ENCODE measurements at regions not wholly inside any gene's neighbourhood (a gene's known extent, or its start where the extent isn't known, plus 50 kb on each side); places are given as distances from the start of the nearest gene placed in this dataset.

DNA sequence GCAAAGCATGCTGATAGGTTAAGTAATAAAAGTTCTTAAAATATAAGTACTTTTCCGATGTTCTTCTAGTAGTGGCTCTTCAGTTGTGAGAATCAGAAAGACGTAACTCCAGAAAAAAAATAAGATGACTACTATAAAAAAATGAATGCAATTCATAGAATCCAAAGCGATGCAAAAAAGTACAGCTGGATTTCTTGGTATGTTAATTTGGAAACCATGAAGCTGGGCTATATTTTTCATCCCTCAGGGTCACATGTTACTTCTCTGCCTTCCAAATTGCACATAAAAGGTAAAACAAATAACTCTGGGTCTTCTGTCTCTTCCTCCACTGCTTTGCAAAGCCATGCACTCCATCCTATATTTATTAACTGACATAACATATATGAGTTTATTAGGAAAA, 843.9 kb upstream of the DPPA4 start:
- H3K4me1 Mint-ChIP-seq, result no peaks in the 10 kb centered on the region
- intact Hi-C loops (cut with micrococcal nuclease), result no loop called here
- no peaks in the 10 kb centered on the region for H3K36me3 Mint-ChIP-seq (ENCODE audit: low read depth)

DNA sequence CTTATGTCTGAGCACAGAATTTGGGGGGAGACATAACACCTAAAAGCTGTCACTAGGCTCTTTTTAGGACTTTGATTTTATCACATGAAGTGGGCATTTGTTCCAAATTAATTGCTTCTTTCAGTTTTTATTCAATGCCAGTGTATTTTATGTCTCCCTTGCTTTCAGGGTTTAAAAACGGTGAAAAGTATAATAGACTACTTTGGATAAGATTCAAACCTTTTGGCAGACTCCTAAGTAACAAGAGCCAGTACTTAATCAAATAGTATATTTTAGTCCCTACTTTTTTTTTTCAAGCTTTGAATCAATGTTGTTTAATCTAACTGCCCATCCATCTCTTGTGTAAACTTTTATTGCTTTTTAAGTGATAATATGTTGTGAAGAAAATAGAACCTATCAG, 847.2 kb upstream of the DPPA4 start:
- Mint-ChIP-seq H3K4me1 (no peaks in the 10 kb centered on the region), H3K4me3 (no peak overlapping the region), H3K27me3 (no peaks in the 10 kb centered on the region), H3K9me3 (no peaks in the 10 kb centered on the region), H3K36me3 (ENCODE audit: low read depth) (no peaks in the 10 kb centered on the region), H3K27ac (no peak overlapping the region)
- DNase-seq, result no peak
- intact Hi-C loops (cut with micrococcal nuclease), result no loop called here

More for the DNA sequence above, 843.9 kb upstream of the DPPA4 start:
- H3K4me3 Mint-ChIP-seq, result no peak overlapping the region
- no peak overlapping the region for H3K27ac Mint-ChIP-seq
- no peaks in the 10 kb centered on the region for H3K27me3 Mint-ChIP-seq
- H3K9me3 Mint-ChIP-seq, result no peaks in the 10 kb centered on the region
- no peak for DNase-seq

DNA sequence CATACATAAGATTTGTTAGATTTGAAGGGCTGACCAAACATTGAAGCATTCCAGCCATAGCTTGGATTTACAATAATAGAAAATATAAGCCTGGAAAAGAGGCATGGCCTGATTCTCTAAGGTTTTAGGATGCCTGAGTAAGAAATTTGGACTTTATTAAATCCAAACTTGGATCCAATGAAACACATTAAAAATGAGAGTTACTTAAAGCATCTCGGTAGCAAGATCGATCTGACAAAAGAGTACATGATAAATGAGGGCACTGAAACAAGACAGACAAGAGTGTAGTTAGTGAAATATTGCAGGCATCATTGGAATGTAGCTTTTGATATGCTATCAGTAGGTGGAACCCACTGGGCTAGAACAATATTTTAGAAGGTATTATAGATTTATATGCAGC, 855.7 kb upstream of the DPPA4 start:
- no peaks in the 10 kb centered on the region for H3K27me3 Mint-ChIP-seq
- no peaks in the 10 kb centered on the region for H3K4me1 Mint-ChIP-seq
- intact Hi-C loops (cut with micrococcal nuclease), result no loop called here
- no peak overlapping the region for H3K4me3 Mint-ChIP-seq
- no peaks in the 10 kb centered on the region for H3K36me3 Mint-ChIP-seq (ENCODE audit: low read depth)
- H3K27ac Mint-ChIP-seq, result no peak overlapping the region
- H3K9me3 Mint-ChIP-seq, result no peaks in the 10 kb centered on the region
- DNase-seq, result no peak

DNA sequence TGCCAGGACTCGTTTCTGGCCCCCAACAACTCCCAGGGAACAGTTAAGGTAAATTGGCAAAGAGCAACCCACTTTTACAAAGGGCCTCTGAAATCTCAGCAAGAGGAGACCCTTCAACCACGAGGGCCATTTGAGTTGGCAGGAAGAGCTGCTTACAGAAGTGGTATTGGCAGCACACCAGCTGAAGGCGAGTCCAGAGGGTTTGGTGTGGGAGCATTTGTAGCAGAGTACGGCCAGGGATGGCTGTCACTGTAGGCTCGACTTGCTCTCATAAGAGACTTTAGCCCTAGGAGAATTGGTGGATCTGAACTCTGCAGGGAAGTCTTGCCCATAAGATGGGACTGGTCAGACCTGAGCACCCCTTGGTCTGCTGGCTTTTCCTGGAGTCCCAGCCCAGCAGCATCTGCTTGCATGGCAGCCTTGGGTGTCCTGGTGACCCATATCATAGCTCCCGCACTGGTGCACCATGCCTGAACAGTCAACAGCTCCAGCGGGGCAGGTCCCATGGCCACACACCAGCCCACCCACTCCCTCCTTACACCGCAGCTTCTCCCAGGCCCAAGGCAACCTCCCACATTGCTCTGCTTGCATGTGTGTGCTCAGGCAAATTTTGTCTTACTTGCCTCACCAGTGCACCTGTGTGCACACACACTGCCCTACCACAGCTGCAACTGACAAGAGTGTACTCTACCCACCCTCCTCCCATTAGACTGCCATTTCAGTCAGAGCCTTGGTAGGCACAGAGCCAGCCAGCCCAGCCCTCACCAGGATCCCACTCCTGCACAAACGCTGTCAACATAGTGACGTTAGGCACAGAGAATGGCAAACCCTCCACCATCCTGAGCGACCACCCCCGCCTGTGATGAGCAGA, 861.6 kb upstream of the DPPA4 start:
- Mint-ChIP-seq H3K27me3 (no peaks in the 10 kb centered on the region), H3K9me3 (peaks cover 10% of the 10 kb centered on the region)
- intact Hi-C loops (cut with micrococcal nuclease), result no loop called here

DNA sequence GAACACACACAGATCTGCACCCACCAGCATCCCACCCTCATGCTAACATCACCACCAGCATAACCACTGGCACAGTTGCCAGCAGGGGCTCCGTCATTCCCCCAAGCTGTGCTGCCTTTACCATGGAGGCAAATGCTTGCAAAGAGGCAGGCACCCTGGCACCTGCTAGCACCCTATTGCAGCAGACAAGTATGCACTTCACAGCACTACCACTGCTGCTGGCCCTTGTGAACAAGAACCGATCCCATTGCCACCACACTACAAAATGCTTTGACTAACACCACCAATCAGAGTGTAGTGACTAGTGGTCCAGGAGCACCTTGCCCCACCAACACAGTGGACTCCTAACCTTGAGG, 862.2 kb upstream of the DPPA4 start:
- Mint-ChIP-seq H3K9me3 (peaks cover 10% of the 10 kb centered on the region), H3K4me3 (no peak overlapping the region), H3K36me3 (ENCODE audit: low read depth) (no peaks in the 10 kb centered on the region), H3K27ac (no peak overlapping the region), H3K4me1 (no peaks in the 10 kb centered on the region), H3K27me3 (no peaks in the 10 kb centered on the region)
- intact Hi-C loops (cut with micrococcal nuclease), result no loop called here
- no peak for DNase-seq

More for the DNA sequence above, 861.6 kb upstream of the DPPA4 start:
- Mint-ChIP-seq H3K4me1 (no peaks in the 10 kb centered on the region), H3K36me3 (ENCODE audit: low read depth) (no peaks in the 10 kb centered on the region), H3K27ac (no peak overlapping the region), H3K4me3 (no peak overlapping the region)
- DNase-seq, result no peak

DNA sequence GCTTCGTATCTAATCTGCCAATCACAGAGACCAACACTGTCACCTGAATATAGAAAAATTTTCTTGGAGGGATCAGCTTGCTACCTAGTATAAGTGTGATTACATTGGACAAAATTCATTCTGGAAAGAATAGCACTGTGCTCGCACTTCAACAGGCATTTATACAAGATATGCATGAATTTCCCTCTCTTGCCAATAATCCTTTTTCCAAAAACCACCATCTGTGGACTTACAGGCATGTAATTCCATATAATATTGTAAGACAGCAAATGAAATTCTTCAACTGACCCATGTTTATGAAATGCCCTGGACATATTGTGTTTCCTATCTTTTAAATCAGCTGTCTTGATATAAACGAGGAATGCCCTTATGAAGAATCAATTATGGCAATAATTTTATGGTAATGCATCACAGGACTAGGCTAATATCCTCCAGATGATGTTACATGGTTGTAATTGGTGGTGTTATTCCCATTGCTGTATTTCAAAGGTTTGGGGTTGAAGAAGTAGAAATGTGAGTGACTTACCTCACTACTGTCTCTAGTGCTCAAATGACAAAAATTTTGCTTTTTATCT, 861.4 kb upstream of the NECTIN3 start:
- no peaks in the 10 kb centered on the region for H3K4me1 Mint-ChIP-seq
- no peaks in the 10 kb centered on the region for H3K27me3 Mint-ChIP-seq
- H3K9me3 Mint-ChIP-seq, result peaks cover 4% of the 10 kb centered on the region
- no peak overlapping the region for H3K4me3 Mint-ChIP-seq
- no peak for DNase-seq
- intact Hi-C loops (cut with micrococcal nuclease), result no loop called here
- no peak overlapping the region for H3K27ac Mint-ChIP-seq
- no peaks in the 10 kb centered on the region for H3K36me3 Mint-ChIP-seq (ENCODE audit: low read depth)

DNA sequence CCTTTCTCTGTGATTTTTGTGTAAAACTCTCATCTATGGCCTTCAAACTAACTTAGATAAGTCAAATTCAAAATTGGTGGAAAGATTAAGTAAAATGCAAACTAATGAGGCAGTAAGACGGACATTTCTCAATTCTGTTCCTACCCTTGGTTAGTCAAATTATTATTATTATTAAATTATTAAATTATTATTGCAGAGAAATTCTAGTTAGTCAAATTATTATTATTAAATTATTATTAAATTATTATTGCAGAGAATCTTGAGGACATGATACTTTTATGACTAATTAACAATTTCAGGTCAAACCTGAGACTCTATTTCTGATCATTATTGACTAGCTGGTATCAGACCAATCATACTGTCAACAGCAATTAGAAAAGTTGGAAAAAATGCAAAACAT, 845.0 kb upstream of the NECTIN3 start:
- no peak for DNase-seq
- Mint-ChIP-seq H3K4me3 (no peak overlapping the region), H3K27ac (no peak overlapping the region), H3K9me3 (no peaks in the 10 kb centered on the region), H3K36me3 (ENCODE audit: low read depth) (no peaks in the 10 kb centered on the region), H3K4me1 (no peaks in the 10 kb centered on the region), H3K27me3 (no peaks in the 10 kb centered on the region)
- intact Hi-C loops (cut with micrococcal nuclease), result no loop called here

DNA sequence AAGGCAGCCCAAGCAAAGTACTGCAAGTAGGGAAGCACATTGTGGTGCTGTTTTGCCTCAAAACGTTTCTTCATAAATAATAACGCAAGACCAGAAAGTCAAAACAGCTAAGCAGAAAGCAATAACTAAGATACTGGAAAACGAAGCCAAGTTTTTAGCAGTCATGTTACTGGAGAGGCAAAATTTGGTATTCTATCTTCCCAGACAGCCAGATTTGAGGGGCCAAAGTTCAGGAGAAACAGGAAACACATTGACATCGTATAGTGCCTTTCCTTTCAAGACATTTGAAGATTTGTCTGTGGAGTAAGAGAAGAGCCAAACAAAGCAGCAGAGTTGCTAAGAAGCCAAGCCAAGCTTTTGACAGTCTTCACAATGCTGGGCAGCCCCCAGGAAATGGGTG, 843.6 kb upstream of the NECTIN3 start:
- no peaks in the 10 kb centered on the region for H3K9me3 Mint-ChIP-seq
- H3K36me3 Mint-ChIP-seq (ENCODE audit: low read depth), result no peaks in the 10 kb centered on the region
- no peaks in the 10 kb centered on the region for H3K4me1 Mint-ChIP-seq
- DNase-seq, result no peak
- intact Hi-C loops (cut with micrococcal nuclease), result no loop called here
- H3K27ac Mint-ChIP-seq, result no peak overlapping the region
- no peak overlapping the region for H3K4me3 Mint-ChIP-seq
- H3K27me3 Mint-ChIP-seq, result no peaks in the 10 kb centered on the region

DNA sequence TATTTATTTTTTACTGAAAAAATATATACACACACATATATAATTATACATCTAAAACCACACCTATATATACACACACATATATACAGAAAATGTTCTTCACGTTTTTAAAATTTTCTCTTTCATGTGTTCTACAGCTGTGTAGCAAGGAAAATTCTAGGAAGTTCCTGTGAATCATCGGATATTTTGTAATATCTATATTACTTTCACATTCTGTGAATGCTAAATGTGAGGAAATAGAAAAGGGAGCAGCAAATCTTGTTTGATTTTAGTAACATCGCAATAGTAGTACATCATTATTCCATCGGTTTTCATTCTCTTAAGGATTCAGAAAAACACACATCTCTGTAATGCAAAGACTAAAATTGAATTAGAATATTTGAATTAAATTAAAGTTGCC, 836.8 kb upstream of the NECTIN3 start:
- DNase-seq, result no peak
- Mint-ChIP-seq H3K36me3 (ENCODE audit: low read depth) (no peaks in the 10 kb centered on the region), H3K27me3 (no peaks in the 10 kb centered on the region), H3K4me3 (no peak overlapping the region), H3K27ac (no peak overlapping the region), H3K9me3 (no peaks in the 10 kb centered on the region), H3K4me1 (no peaks in the 10 kb centered on the region)
- intact Hi-C loops (cut with micrococcal nuclease), result no loop called here

DNA sequence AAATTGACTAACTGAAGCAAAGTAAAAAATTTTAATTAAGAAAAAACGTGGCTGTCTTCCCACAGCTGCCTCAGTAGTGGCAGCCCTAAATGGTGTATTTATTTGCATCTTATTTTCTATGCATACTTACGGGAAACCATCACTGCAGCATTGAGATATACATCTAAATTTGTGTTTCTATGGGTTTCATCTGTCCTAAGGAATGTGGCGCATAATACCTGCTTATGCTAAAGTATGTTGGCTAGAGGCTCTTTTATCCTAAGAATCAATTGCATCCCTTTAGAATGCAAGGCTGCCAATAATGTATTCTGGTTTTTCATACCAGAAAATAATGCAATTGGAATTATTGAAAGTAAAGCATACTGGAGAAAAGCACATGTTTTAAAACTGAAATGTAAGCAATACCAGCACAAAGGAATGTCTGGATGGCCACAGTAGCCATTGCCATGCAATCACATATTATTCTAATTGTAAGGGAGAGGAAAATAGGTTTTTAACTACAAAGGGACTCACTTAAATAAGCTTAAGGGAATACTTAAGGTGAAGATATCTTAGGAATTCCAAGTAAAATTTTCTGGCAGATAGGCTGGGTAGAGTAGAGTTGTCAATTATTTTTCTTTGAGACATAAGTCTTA, 834.5 kb upstream of the NECTIN3 start:
- no peak overlapping the region for H3K4me3 Mint-ChIP-seq
- H3K36me3 Mint-ChIP-seq (ENCODE audit: low read depth), result no peaks in the 10 kb centered on the region
- H3K27ac Mint-ChIP-seq, result no peak overlapping the region
- no peaks in the 10 kb centered on the region for H3K9me3 Mint-ChIP-seq
- no peak for DNase-seq
- no peaks in the 10 kb centered on the region for H3K4me1 Mint-ChIP-seq
- H3K27me3 Mint-ChIP-seq, result no peaks in the 10 kb centered on the region
- intact Hi-C loops (cut with micrococcal nuclease), result no loop called here

DNA sequence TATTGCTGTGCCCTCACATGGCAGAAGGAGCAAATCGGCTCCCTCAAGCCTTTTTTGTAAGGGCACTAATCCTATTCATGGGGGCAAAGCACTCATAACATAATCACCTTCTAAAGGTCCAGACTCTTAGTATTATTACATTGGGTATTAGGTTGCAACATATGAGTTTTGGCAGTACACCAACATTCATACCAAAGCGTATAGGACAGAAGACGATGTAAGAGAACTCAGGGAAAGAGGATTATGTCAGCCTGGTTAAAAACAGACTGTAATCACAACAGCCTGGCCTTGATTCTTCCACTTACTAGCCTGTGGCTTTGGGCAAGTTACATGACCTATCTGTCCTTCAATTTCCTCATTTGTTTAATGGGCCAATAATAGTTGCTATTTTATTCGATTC, 828.5 kb upstream of the NECTIN3 start:
- no peak for DNase-seq
- Mint-ChIP-seq H3K4me3 (no peak overlapping the region), H3K9me3 (peaks cover 3% of the 10 kb centered on the region), H3K4me1 (no peaks in the 10 kb centered on the region), H3K36me3 (ENCODE audit: low read depth) (no peaks in the 10 kb centered on the region), H3K27ac (no peak overlapping the region), H3K27me3 (no peaks in the 10 kb centered on the region)
- intact Hi-C loops (cut with micrococcal nuclease), result no loop called here

DNA sequence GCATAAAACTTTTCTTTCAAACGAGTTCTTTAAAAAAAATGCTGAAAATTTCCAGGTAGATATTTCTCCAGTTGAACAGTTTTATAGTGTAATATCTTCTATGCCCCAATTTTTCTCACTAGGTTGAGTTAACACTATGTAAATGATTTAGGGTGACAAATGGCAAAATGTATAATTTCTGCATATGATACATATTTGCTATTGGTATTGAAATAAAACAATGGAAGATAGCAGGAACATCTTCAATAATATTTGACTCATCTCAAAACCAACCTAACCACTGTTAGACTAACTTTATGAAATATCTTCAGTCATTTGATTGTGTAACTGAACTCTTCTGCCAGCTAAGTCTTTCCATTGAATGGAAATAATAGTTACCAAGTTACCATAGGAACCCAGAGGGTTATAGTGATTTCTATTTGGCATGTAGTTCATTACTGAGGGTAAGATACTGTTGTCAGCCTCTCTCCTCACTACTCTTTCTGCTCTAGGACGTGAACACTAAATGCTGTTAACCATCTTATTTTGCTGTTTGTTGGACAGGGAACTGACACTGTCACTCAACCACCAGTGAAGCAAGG, 824.7 kb upstream of the NECTIN3 start:
- intact Hi-C loops (cut with micrococcal nuclease), result no loop called here
- no peak for DNase-seq

DNA sequence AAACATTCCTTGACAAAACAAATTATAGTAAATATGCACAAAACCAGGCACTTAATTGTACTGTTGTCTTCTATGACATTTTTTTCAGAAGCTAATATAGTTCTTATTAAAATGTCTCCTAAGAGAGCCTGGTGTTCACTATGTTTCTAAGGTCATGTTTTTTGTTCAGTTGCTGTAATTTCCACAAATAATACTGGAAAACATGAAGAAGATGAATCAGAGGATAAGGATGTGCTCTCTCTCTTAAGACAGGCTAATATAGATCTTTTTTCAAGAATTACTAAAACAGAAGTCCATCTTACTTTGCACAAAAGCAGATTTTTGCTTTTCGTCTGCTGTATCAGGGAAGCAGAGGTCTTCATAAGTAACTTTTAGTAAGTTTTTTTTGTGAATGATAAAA, 823.0 kb upstream of the NECTIN3 start:
- H3K27me3 Mint-ChIP-seq, result no peaks in the 10 kb centered on the region
- no peak for DNase-seq
- no peak overlapping the region for H3K27ac Mint-ChIP-seq
- no peak overlapping the region for H3K4me3 Mint-ChIP-seq
- no peaks in the 10 kb centered on the region for H3K36me3 Mint-ChIP-seq (ENCODE audit: low read depth)
- no peaks in the 10 kb centered on the region for H3K4me1 Mint-ChIP-seq
- intact Hi-C loops (cut with micrococcal nuclease), result no loop called here
- peaks cover 3% of the 10 kb centered on the region for H3K9me3 Mint-ChIP-seq

More for the DNA sequence above, 824.7 kb upstream of the NECTIN3 start:
- no peak overlapping the region for H3K27ac Mint-ChIP-seq
- no peaks in the 10 kb centered on the region for H3K27me3 Mint-ChIP-seq
- H3K36me3 Mint-ChIP-seq (ENCODE audit: low read depth), result no peaks in the 10 kb centered on the region
- no peaks in the 10 kb centered on the region for H3K4me1 Mint-ChIP-seq
- peaks cover 3% of the 10 kb centered on the region for H3K9me3 Mint-ChIP-seq
- no peak overlapping the region for H3K4me3 Mint-ChIP-seq

DNA sequence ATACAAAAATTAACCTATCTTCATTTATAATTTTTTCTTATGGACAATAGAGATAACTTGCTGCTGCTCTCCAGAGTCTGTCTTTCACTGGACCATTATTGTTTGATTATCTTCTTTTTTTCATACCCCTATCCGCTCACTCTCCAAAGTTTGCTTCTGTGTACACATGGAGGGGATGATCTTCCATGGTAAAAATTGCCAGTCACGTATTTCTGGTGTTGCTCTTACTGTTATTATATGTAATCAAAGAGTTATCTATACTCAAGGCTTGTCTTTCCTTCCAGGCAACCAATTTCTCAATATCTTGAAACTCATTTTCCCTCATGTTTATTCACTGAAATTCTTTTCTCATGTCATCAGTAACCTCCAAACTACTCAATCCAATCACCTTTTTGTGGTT, 817.8 kb upstream of the NECTIN3 start:
- no peak overlapping the region for H3K4me3 Mint-ChIP-seq
- no peak overlapping the region for H3K27ac Mint-ChIP-seq
- H3K36me3 Mint-ChIP-seq (ENCODE audit: low read depth), result no peaks in the 10 kb centered on the region

More for the DNA sequence above, 817.8 kb upstream of the NECTIN3 start:
- no peak for DNase-seq
- Mint-ChIP-seq H3K27me3 (no peaks in the 10 kb centered on the region), H3K9me3 (no peaks in the 10 kb centered on the region), H3K4me1 (no peaks in the 10 kb centered on the region)
- intact Hi-C loops (cut with micrococcal nuclease), result no loop called here
